Glutamatergic neuron (in vitro differentiated cells): ENCODE measurements at regions not wholly inside any gene's neighbourhood (a gene's known extent, or its start where the extent isn't known, plus 50 kb on each side); places are given as distances from the start of the nearest gene placed in this dataset.

Experiments
- DNase-seq: peaks from one replicate; pipeline ENCODE4 v3.0.0; 2022
- H3K27ac Mint-ChIP-seq: one replicate; pipeline ENCODE4 v1.8.0; 2020; ENCODE audit warnings: mild to moderate bottlenecking, mixed read lengths, inconsistent platforms; ENCODE audit not compliant: unreplicated experiment
- H3K27me3 Mint-ChIP-seq: one replicate; pipeline ENCODE4 v1.8.0; 2020; ENCODE audit warnings: mild to moderate bottlenecking, moderate library complexity, mixed read lengths, inconsistent platforms; ENCODE audit not compliant: unreplicated experiment
- H3K36me3 Mint-ChIP-seq: one replicate; pipeline ENCODE4 v1.8.0; 2020; ENCODE audit warnings: mild to moderate bottlenecking, mixed read lengths, inconsistent platforms; ENCODE audit not compliant: unreplicated experiment
- H3K4me1 Mint-ChIP-seq: one replicate; pipeline ENCODE4 v1.8.0; 2020; ENCODE audit warnings: mild to moderate bottlenecking, low read depth, mixed read lengths, inconsistent platforms; ENCODE audit not compliant: unreplicated experiment
- H3K4me3 Mint-ChIP-seq: one replicate; pipeline ENCODE4 v1.8.0; 2020; ENCODE audit warnings: mild to moderate bottlenecking, mixed read lengths, inconsistent platforms; ENCODE audit not compliant: unreplicated experiment
- H3K9me3 Mint-ChIP-seq: one replicate; pipeline ENCODE4 v1.8.0; 2020; ENCODE audit warnings: mild to moderate bottlenecking, moderate library complexity, mixed read lengths, inconsistent platforms; ENCODE audit not compliant: unreplicated experiment
- TF ChIP-seq, protein P1 (sequence below): fragments of 200-600 bp; sonication (generic); IDR thresholded peaks from one replicate; pipeline ENCODE4 v1.5.0; 2021; ENCODE audit not compliant: partially characterized antibody, unreplicated experiment

DNA sequence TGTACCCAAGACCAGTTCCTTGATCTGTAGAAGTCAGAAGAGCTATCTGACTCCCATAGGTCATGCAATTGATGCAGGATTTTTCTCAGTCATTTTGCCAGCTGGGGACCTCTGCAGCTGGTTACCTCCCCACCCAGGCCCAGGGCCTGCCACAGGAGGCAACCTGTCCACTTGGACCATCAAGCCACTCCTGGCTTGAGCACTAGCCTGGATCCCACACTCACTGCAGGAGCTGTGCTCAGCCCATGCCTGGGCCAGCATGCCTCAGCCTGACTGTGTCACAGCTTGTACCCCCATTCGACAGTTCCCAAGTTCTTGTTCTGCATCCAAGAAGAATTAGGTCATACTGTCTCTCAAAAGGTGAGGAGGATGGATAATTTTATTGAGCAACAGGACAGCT lies 189.4 kb downstream of the PCDH17 start:
- DNase-seq = no peak
- Mint-ChIP-seq H3K4me3 (no peak overlapping the region), H3K27me3 (no peaks in the 10 kb centered on the region), H3K9me3 (peaks cover 2% of the 10 kb centered on the region), H3K27ac (no peak overlapping the region), H3K36me3 (no peaks in the 10 kb centered on the region), H3K4me1 (no peaks in the 10 kb centered on the region)
- TF ChIP-seq, protein P1, sequence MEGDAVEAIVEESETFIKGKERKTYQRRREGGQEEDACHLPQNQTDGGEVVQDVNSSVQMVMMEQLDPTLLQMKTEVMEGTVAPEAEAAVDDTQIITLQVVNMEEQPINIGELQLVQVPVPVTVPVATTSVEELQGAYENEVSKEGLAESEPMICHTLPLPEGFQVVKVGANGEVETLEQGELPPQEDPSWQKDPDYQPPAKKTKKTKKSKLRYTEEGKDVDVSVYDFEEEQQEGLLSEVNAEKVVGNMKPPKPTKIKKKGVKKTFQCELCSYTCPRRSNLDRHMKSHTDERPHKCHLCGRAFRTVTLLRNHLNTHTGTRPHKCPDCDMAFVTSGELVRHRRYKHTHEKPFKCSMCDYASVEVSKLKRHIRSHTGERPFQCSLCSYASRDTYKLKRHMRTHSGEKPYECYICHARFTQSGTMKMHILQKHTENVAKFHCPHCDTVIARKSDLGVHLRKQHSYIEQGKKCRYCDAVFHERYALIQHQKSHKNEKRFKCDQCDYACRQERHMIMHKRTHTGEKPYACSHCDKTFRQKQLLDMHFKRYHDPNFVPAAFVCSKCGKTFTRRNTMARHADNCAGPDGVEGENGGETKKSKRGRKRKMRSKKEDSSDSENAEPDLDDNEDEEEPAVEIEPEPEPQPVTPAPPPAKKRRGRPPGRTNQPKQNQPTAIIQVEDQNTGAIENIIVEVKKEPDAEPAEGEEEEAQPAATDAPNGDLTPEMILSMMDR = no peak

DNA sequence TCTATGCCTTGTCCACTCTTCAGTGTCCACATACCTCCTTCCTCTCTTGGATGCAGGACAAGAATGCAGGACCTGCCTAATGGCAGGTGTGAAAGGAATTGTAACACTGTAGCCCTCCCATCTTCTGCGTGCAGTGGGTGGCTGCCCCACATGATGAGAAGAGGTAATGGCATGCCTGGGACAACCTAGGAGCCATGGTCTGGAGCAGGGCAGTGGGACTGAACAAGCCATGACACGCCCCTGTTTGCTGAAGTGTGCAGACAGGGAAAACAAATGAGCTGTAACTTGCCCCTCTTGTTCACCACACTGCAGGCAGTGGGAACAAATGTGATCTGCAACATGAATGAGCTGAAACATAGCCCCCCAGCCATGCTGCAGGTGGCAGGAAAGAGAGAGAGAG lies 192.2 kb downstream of the PCDH17 start:
- Mint-ChIP-seq H3K27me3 (no peaks in the 10 kb centered on the region), H3K4me3 (no peak overlapping the region), H3K36me3 (no peaks in the 10 kb centered on the region), H3K9me3 (peaks cover 2% of the 10 kb centered on the region), H3K27ac (peak overlapping the region; percentile 60), H3K4me1 (no peaks in the 10 kb centered on the region)
- TF ChIP-seq, protein P1 = no peak
- no peak for DNase-seq

- TF ChIP-seq, protein P1 = no peak
- DNase-seq = no peak
- Mint-ChIP-seq H3K36me3 (no peaks in the 10 kb centered on the region), H3K4me3 (no peak overlapping the region), H3K4me1 (no peaks in the 10 kb centered on the region), H3K27me3 (no peaks in the 10 kb centered on the region), H3K9me3 (peaks cover 2% of the 10 kb centered on the region), H3K27ac (no peak overlapping the region)
Measured at GRCh38 chr13:57824121-57824520, 192.6 kb downstream of the PCDH17 start.

DNA sequence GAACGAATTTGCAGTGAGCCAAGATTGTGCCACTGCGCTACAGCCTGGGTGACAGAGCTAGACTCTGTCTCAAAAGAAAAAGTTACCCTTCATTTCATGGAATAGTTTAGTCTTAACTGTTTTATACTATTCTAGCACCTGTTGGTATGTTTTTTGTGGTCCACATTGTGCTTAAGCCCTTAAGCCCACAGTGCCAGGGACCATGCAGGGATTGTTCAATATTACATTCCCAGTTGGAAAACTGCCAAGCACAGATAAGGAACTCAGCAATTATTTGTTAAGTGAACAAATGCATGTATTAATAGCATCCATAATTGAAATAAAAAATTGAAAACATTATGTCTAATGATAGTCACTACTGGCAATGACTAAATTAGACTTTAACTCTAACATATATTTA lies 193.5 kb downstream of the PCDH17 start:
- H3K27ac Mint-ChIP-seq = no peak overlapping the region

DNA sequence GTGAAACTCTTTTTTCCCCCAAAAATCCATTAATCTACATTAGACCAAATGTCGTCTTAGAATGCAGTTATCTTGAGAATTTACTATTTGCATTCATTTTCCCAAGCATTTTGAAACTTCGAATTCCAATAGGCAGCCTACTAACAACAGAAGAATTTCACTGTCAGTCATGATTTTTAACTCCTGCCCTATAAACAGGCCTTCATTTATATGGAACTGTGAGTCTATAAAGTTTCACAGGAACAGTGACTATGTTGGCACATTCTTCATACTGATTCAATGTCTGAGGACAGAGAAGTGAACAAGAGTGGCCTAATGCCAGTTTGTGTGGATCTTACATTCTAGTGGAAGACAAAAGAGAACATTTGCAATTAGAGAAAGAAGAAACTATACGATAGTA lies 198.0 kb downstream of the PCDH17 start:
- H3K27me3 Mint-ChIP-seq = no peaks in the 10 kb centered on the region
- H3K27ac Mint-ChIP-seq = no peak overlapping the region
- H3K9me3 Mint-ChIP-seq = peaks cover 1% of the 10 kb centered on the region
- H3K4me1 Mint-ChIP-seq = no peaks in the 10 kb centered on the region
- no peak overlapping the region for H3K4me3 Mint-ChIP-seq
- DNase-seq = no peak
- TF ChIP-seq, protein P1 = no peak
- no peaks in the 10 kb centered on the region for H3K36me3 Mint-ChIP-seq

More for the DNA sequence above, 193.5 kb downstream of the PCDH17 start:
- no peak for DNase-seq
- Mint-ChIP-seq H3K9me3 (peaks cover 2% of the 10 kb centered on the region), H3K4me3 (no peak overlapping the region), H3K36me3 (no peaks in the 10 kb centered on the region), H3K4me1 (no peaks in the 10 kb centered on the region), H3K27me3 (no peaks in the 10 kb centered on the region)
- TF ChIP-seq, protein P1 = no peak
